GM19351 (cell line): ENCODE measurements at regions not wholly inside any gene's neighbourhood (a gene's known extent, or its start where the extent isn't known, plus 50 kb on each side); places are given as distances from the start of the nearest gene placed in this dataset.

Experiments
- ATAC-seq: cut with Tn5 transposase; IDR thresholded peaks from one replicate; pipeline ENCODE4 v1.9.1; 2021; ENCODE audit warnings: mild to moderate bottlenecking, moderate library complexity; ENCODE audit not compliant: unreplicated experiment

DNA sequence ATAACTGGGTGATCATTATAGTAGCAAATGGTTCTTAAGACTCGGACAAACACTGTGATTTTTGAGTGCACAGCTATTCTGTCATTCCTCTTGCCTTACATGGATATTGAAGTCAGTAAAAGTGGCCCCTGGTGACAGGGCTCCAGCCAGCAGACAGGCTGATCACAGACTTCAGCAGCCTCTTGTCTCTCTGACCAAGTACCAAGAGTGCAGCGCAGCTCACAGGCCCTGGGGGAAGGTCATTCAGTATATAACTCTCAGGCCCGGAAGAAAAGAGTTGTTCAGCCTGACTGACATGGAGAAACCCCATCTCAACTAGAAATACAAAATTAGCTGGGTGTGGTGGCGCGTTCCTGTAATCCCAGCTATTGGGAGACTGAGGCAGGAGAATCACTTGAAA is 202.6 kb downstream of the HRH4 start:
- ATAC-seq, result no peak

DNA sequence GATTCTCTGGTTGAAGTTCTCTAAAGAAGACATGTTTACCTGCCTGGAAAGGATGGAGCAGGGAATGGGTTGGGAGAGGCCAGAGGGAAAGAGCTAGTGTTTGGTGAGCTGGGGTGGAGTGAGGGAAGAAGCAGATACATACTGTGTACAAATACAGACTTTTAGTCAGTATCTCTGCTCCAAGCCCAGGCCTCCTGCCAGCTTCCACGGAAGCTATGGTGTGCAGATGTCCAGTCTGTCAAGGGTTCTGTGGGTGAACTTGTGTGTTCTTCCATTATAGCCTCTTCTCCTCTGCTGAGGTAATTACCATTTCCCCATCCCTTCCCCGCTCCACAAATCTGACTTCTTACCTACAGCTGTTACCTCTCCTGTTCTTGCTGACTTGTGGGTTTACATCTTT is 208.6 kb downstream of the HRH4 start:
- ATAC-seq, result no peak

DNA sequence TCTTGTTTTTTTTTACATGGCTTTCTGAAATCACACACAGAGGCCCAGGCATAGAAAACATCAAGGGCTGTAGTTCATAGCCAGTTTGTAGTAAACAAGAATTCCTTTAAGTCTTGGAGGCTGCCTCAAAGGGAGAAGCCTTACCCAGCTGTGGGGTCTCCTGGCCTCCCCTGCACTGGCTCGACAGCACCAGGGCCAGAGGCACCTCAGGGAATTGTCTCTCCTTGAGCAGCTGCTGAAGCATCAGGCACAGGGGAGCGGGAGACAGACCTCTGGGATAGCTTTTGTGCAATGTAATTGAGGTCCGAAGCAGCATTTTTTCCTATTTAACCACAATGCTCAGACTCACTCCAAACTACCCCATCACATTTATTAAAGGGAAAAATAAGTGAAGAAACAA is 209.1 kb downstream of the HRH4 start:
- no peak for ATAC-seq

DNA sequence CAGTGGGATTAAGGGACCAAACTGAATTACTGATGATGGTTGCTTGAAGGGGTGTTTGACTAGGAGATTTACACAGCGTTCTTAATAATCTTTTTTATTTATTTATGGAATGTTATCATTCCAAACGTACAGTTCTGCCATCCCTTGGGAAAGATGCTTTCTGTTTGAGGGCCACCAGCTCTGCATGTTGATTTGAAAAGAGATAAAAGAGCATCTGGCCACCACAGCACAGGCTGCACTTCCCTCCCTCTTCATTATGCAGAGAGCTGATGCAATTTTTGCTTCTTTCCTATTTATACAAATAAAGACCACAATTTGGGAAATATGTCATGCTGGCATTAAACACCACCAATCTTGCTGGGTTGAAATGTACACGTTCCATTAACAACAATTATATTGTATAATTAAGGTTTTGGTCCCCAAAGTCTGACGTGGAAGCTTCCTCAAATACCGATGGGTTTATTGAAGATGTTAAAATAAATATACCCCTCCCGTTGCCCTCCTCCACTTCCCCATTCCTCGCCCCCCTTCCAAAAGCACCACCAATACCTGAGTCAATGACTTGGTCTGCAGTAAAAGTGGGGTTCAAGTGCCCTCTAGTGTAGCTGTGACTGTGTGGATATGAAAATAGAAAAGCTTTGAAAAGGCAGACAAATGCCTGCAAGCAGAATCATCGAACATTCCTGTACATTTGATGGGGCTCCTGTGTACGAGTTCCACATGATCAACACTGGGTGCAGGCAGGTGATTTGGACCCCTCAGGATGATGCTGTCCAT is 211.9 kb downstream of the HRH4 start:
- ATAC-seq, result no peak

DNA sequence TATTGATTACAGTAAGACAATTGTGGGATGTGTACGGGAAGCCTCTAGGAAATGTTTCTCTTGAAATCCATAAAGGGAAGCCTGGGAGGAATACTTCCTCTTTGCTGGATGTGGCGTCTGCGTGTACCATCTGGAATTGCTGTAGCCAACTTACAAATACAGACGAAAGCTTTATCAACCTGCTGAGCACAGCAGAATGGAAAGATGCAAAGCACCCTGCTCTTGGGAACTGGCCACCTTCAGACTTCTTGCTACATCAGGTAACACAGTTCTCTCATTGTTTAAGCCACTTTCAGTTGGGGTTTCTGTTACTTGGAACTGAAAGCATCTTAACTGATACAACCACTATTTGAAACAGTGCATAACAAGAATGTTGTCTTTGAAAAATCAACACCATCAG is 213.8 kb downstream of the HRH4 start:
- peak; percentile 48 for ATAC-seq

DNA sequence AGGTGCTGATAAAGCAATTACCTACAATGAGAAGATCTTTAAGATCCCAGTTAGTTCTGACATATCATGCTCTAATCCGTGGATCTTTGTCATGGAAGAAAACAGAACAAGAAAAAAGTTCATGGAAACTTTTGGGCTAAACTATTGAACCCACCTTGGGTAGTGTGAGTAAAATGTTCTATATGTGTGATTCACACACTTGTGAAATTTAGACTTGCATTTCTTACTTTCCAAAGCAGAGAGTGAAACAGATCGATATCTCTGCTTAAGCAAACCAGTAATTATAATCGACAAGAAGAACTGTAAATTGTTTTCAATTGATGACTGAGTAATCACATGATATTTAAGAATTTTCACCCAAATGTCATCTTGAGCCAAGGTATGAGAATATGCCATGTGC is 214.2 kb downstream of the HRH4 start:
- ATAC-seq, result no peak

DNA sequence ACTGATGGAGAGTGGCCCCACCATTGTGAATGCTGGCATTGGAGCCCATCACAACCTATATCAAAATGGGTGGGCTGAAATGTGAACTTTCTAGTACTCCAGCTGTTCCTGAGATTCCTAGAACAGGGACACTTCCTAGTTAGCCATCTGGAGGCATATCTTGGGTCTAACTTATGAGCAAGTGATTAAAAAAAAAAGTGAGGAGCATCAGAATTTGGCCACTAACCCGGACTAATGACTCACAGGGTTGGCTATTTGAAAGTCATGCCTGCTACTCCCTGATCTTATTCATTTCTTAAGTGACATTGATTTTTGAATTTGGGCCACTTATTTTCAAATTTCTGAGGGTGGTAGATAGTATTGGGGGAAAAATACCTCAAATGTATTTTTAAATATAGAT is 216.6 kb downstream of the HRH4 start:
- ATAC-seq, result no peak

DNA sequence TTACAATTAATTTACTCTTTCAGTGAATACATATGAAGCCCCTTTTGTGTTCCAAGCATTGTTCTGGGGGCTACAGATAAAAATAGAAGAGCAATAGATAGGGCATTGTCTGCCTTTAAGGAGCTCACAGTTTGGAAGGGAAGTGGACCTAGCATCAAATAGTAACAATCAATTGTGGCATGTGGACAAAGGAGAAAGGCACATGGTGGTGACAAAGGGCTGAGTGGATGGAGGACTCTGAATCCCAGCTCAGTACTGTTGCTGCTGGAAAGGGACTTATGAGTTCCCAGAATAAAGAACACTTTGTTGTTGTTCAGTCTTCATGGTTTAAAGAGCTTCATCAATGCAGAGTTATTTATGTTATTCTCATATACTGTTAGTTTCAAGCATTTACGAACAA is 217.7 kb downstream of the HRH4 start:
- ATAC-seq, result no peak

DNA sequence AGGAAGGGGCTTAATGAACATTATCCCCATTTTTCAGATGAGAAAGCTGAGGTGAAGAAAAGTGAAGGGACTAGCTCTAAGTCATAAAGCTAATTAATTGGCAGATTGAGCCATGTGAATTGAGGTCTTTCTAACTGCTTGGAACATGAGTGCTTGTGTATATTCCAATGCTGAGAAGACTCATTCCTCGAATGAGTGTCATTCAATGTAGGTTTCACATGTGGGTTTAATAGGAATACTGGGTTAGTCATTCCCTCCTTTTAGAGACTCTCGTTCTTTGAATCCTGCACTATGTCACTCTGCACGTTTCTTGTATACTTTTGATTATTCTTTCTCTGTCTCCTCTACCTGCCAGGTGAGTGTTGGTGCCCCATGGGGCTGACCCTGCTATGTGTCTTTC is 218.2 kb downstream of the HRH4 start:
- ATAC-seq, result no peak

DNA sequence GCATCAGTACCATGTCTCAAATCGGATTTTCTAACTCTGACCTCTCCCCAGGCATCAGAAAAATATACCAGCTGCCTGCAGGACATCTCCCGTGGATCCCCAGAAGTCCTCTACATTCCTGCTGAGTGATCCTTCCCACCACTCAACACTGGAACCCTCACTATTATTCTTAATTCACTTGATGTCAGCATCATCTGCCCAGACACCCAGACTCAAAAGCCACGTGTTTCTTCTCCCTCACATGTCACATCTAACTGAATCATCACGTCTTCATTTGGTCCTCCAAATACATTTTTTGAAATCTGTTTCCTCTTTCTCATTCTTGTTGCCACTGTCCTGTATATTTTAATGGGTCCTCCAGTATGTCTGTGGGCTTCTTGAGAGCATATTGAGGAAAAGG is 218.6 kb downstream of the HRH4 start:
- no peak for ATAC-seq

DNA sequence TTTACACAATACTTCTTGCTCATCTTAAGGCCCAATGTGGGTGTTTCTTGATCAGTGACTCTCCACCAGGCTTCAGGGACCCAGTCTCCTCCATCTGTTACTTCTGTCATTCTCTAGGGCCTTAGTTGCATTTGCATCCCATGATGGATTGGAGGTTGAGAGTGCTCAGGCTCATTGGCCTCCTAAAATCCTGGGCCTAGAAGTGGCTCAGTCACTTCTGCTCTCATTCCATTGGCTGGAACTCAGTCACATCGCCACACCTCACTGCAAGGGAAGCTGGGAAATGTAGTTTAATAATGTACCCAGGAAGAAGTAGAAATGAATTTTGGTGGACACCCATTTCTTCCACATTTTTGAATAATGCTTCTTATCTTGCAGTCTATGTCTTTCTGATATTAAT is 223.5 kb downstream of the HRH4 start:
- no peak for ATAC-seq

DNA sequence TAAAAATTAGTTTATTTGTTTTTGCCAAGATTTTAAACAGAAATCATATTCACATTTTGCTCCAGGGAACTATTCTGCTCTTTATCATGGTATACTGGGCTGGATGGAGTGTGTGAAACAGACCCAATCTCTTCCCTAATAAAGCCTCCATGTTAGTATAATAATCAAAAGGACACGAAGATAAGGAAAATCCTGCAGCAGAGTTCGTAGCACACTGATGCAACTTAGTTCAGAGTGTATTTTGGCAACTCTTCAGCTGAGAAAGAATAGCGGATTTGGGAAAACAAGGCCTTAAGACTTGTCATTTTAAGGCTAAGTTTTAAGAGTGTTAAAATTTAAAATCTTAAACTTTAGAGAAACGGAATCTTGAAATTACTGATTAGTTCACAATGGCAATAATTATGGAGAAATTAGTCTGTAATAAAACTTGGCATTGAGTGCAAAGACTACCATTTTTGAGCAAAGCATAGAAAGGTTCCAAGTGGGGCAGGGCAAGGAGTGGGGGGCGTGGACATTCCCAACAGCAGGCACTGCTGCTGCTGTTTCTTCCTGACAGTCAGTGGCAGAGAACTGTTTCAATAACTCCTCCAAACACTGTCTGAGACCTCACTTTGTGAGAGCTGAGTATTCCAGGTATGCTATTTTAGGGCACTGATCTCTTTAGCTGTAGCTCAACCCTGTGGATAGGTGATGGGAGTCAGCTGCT is 225.0 kb downstream of the HRH4 start:
- no peak for ATAC-seq

DNA sequence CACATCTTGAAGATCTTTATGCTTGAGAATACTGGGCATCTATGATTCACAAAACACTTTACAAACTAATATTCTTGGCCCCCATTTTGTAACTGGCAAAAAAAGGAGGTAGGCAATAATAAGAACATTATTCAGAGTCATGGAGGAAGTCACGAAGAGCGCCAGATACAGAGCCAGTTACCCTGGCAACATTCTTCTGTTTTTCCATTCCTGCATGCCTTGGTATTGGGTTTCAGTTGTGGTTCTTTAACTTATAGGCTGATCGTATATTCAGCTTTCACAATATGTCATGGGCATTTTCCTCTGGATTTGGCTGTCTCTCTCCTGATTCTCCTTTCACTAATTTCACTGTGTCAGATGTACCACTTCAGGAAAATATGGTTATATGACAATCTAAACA is 234.7 kb downstream of the HRH4 start:
- no peak for ATAC-seq

DNA sequence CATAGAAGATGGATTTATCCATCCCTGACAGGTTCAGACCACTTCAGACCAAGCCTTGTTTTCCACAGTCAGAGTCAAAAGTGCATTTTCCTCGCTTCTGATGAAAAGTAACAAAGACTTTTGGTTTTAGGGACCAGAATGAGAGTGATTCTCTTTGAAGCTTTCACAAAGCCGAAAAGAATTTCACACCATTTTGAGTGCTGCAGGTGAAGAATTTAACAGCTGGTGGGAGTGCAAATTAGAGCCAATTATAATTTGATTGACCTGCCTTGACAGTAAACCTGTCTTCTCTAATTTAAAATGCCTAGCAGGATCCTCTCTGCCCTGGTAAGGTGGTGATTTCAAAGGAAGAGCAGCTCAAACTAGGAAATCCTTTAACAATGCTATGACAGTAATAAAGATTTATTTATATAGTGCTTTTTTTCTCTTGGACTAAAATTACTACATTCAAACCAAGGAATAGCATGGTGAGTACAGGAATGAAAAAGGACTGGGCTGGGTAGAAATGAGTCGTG is 241.6 kb downstream of the HRH4 start:
- ATAC-seq, result no peak

DNA sequence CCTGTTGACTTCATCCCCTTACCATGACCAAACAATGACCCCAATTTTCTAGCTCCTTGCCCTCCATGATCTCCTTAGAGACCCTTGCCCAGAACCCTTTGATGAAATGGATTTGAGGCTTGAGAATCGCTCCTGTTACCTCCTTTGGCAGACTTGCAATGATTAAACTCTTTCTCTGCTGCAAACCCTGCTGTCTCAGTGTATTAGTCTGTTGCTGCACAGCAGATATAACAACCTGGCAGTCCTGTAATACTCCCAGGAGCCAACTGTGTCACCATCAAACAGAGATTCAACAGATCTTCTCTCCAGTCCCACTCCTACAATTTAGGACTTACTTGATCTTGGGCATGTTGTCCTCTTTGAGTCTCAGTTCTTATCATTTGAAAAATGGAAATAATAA is 242.9 kb downstream of the HRH4 start:
- no peak for ATAC-seq

DNA sequence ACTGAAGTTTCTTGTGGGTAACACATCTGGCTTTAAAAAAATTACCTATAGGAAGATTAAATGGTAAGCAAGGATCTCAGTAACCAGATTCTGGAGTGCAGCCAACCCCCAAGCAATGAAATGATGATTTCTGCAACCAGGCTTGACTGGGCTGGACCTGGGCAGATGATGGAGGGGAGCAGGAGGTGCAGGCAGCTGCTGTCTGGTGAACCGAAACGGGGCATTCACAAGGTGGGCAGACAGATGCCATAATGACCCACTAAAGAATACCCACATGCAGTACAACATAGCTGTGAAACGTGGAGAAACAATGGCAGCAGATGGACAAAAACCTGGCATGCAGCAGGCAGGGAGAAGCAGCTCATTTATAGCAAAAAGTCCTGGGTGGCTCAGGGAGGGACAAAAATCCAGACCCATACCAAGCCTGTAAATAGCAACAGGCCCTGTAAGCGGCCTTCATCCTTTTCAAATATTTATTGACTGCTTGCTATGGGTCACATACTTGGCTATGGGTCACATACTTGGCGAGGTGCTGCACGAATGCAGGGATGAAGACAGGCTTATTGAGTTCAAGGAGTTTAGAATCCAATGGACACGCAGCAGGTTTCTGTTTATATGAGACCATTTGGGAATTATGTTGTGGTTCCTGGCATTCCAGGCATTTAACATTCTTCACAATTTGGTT is 244.7 kb downstream of the HRH4 start:
- no peak for ATAC-seq

DNA sequence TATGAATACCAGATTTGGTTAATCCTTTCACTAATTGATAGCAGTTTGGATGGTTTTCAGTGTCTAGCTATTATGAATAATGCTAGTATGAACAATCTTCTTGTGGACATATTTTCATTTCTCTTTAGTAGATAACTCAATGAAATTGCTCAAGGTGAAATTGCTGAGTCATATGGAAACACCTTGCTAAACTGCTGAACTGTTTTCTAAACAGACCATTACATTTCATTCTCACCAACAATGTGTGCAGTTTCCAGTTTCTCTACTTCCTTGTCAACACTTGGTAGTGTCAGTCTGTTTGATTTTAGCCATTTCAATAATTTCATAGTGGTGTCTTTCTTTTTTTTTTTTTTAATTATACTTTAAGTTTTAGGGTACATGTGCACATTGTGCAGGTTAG is 250.0 kb downstream of the HRH4 start:
- no peak for ATAC-seq

DNA sequence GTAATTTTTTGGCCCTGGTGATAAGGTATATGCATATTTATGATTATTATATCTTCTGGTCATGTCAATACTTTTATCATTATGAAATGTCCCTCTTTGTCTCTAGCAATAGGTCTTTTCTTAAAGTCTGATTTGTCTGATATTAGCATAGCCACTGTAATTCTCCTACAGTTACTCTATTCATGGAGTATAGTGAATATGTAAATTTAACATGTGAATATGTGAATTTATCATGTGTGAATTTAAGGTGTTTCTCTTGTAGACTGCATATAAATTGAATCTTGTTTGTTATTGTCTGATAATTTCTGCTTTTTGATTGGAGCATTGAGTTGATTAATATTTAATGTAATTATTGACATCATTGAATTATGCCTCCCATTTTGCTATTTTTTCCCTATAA is 259.4 kb downstream of the HRH4 start:
- ATAC-seq, result no peak

DNA sequence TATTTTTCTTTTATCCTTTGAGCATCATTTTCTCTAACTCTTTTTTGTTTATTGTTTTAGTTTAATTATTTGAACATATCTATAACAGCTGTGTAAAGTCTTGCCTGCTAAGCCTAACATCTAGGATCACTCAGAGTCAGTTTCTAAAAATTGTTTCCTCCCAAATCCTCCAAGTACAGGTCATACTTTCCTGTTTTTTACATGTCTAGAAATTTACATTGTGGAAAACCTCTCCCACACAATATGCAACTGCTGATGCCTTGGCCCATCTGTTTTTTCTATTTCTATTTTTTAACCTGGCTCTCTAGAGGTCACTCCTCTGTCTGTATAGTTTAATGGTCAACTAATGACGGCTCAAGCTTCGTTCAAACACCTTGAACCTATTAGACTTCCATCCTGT is 261.0 kb downstream of the HRH4 start:
- ATAC-seq, result no peak

DNA sequence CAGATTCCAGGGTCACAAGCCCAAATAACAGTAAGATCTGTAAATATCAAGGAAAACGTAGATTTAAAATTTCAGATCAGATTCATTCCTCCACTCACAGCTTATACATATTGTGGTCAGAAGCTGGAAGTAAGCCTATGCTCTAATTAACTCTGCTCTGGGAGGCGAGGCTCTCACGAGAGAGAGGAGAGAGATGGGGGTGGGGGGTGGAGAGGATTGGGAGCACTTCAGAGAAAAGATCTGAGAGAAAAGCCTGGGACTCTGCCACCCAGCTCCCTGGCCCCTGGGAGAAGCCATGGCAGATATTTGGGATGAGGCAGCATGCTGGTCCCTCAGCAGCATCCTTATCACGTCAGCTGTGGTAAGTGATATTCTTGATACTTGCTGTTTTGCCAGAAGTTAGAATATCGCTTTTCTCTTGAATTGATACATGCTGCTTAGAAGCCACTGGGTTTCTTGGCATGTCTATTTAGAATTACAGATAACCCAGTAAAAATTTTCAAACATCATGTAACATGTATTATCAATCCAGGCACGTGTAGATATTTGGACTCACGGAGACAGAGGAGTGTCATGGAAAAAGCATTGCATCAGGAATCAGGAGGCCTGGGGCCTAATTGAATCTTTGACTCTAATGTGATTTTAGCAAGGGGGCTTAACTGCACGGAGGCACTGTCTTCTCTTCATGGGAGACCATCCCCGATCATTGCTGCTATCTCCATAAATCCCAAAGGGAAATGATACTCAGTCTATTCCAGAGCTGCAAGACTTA is 265.4 kb downstream of the HRH4 start:
- ATAC-seq, result no peak
